Superior temporal gyrus (tissue), 1 donor: ENCODE measurements at regions not wholly inside any gene's neighbourhood (a gene's known extent, or its start where the extent isn't known, plus 50 kb on each side); places are given as distances from the start of the nearest gene placed in this dataset.
"Not testable (repeated sequence)": the region's sequence is repeated elsewhere in the genome, so short reads cannot be mapped to it uniquely, and the experiment has no call there.

Source experiments
- DNase-seq: peaks from one replicate; pipeline ENCODE4 v3.0.0-alpha.2; 2016; ENCODE audit errors: extremely low spot score

DNA sequence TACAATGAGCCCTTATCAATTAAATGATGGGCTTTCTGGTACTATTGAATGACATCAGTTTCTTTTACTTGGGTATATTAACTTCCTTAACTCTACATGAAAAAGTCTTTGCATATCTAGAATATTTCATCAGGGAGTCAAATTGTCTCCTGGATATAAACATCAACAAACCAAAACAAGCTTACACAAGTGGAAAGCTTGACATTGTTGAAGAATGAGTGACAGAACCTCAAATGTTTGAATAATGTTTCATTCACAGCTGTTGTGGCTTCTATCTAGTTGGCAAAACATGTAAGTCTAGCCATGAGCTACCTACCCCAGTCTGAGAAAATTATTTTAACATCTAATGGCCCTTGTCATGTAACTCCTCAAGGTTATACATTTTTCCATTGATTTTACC is 604.8 kb upstream of the ADAMTS5 start:
- no peak for DNase-seq

DNA sequence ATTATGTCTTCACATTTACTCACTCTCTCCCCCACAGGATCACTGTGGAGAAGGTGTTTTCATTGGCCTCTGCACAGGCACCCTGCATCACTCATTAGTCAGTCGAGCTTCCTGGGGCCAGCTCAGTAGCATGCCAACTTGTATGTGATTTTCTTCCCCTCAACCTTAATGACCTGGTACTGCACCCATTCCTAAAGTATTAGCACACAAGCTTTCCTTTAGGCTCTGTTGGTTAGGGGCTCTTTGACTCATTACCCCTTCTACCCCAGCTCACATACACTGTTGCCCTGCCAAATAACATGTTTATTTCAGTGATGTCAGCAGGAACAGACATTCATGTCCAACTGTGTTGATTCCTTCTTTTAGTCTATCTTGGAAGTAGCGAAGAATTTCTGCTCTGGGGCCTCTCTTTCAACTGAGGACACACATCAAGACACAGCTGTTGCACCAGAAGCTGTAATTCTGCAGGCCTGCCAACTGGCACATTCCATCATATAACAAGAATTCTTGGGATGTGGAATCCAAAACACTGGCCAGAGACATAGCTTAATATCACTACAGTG is 603.5 kb upstream of the ADAMTS5 start:
- no peak for DNase-seq

DNA sequence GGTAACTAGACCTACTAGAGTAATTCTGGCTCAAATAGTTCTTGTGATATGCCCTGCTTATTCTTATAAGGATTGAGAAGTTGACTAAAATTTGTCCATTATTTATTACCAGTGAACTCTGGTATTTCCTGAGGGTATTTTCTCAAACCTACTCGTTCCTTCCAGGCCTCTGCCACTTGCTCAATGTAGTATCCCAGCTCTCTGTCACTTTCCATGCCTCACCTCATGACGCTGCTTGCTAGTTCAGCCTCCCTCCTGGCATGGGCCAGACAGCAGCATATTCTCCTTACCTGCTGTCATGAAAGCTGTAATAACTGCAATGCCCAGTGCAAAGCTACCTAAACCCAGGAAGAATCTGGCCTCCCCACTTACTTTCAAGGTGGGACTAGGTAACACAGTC is 602.9 kb upstream of the ADAMTS5 start:
- DNase-seq: no peak

DNA sequence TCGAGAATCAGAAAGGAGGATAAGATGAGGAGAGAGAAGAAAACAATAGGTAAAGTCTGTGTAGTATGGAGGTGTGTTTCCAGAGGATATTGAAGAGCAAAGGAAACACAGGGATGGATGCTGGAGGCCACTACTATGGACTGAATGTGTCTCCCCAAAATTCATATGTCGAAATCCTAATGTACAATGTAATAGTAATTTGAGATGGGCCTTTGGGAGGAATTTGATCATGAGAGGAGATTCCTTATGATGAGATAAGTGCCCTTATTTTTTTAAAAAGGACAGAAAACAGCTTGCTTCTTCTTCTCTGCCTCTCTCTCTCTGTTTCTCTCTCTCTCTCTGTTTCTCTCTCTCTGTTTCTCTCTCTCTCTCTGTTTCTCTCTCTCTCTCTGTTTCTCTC is 602.2 kb upstream of the ADAMTS5 start:
- no peak for DNase-seq

DNA sequence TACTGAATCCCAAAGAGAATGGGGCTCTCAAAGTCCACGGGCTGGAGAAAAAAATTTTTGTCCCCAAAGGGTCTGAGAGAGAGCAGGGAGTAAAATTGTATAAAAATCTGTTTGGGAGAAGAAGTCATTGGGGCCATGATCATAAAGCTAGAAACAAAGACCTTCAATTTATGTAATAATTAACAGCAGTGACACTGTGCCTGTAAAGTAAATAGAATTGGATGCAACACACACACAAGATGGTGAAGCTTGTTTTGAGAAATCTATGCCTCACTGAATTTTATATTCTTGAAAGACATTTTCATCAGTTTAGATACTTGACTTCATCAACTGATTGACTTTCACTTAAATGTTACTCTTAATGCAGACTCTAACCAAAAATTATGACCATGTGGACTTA is 600.5 kb upstream of the ADAMTS5 start:
- no peak for DNase-seq

DNA sequence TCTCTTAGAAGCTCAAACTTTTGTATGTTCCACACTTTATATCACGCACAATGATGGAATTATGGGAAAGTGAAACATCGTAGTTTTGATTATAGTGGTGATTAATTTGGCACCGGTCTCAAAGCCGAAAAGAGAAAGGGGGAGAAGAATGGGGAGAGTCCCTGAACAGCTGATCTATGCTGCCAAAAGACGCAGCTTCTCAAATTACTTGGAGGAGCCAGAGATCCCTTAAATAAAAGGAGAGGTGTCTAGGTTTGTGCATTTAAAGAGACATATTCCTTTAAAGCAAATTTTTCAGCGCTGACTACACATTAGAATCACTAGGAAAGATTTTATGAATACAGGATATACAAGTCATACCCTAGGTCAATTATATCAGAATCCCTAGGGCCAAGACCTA is 599.6 kb upstream of the ADAMTS5 start:
- DNase-seq: no peak

DNA sequence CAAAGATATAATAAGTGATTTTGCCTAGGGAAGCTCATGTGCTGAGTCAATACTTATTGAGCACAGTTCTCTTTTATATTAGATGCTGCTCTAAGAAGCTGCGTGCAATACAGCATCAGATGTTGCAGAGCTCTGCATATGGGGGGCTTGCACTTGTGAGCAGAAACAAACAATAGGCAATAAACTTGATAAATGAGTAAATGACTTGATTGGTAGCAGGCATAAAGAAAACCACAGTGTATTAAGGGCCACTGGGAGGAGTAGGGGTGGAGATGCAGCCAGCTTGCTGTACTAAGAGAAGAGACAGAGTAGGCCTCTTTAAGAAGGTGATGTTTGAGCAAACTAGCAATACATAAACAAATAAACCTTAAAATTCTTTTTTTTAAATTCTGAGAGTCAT is 598.5 kb upstream of the ADAMTS5 start:
- DNase-seq: no peak

DNA sequence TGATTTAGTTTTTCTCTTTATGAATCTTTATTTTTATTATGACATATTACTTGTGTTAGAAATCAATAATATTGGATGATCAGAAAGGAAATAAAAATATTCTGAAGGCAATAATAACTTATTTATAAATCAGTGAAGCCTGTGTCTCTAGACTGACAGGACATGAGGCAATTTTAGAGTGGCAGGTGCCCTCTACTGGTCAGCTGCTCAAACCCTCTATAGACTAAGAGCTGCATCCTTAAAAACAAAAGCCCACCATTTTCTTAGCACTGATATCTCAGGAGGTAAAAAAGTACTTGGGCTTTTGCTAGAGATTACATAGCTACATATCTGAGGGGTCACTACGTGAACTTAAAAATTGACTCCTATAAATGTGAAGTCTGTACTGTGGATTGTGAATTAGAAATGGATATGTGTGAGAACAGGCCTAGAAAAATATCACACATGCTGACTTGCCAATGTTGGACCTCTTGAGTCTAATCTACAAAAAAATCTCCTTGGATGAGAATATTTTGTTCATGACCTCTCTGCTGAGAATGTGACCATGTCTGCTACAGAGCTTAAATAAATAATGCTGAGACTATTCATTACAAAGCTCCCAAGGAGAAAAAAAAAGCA is 597.9 kb upstream of the ADAMTS5 start:
- DNase-seq: peak; percentile 77

DNA sequence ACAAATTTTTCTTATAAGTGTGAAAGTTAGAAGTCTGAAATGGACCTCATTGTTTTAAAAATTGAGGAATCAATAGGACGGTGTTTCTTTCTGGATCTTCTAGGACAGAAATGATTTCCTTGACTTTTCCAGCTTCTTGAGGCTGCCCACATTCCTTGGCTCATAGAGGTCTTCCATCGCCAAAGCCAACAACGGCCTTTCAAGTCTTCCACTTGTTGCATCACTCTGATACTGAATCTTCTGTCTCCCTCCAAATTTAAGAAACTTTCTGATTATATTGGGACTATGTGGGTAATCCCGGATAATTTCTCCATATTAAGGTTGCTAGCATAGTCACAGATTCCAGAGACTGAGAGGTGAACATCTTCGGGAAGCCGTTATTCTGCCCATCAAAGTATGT is 595.4 kb upstream of the ADAMTS5 start:
- no peak for DNase-seq

DNA sequence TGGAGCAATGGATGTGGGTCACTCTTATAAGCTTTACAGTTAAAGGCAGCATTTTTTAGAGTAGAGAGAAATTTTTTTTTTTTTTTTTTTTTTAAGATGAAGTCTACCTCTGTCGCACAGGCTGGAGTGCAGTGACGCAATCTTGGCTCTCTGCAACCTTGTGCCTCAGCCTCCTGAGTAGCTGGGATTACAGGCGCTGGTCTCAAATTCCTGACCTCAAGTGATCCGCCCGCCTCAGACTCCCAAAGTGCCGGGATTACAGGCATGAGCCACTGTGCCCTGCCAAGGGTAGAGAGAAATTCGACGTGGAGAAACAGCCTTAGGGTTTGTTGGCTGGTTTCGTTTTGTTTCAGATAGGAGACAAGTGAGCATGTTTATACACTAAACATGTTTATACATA is 594.2 kb upstream of the ADAMTS5 start:
- DNase-seq: no peak

DNA sequence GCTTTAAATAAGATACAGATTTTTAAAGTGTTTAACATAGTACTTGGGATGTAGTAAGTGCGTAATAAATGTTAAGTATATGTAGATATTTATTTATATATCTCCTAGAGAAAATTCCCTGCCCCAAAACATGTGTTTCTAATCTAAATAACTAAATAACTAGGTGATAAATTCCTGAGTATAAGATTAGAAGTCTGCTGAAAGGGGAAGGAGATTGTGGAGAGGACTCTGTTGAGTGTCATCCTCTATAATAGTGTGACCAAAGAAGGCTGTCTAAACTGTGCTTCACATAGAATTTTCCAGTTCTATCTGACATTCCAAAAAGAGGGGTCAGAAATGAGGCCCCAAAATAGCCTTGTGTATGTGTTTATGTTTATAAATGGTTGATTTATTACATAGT is 590.5 kb upstream of the ADAMTS5 start:
- DNase-seq: no peak

DNA sequence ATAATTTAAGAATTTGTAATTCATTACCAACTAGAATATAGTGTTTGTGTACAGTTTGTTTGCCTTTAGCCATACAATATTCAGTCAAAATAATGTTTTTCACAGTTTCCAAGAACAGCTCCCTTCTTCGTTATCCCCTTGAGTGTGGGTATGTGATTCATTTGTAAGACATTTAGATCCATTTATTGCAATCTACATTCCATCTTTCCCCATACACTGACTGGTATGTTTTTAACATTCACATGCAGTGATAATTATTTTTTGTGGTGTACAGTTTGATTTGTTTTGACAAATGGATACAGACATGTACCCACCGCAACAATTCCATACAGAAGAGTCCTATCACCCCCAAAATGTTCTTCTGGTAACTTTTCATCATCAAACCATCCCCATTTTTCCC is 589.1 kb upstream of the ADAMTS5 start:
- DNase-seq: no peak

DNA sequence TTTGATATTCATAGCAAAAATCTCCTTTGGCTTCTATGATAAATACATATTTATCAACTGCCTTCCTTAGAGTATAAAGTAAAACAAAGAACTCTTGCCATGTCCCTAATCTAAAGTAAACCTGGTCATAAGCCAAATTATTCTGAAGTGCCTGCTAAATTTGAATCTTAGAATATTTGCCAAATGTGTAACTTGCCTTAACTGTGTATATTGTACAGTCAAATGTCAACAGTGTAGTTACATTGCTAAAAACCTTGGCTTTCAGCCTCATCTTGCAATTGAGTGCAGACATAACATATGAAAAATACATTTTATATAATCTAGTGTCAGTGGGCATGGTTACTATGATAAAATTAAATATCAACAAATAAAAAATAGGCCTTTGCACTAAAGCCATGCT is 583.4 kb upstream of the ADAMTS5 start:
- DNase-seq: no peak

DNA sequence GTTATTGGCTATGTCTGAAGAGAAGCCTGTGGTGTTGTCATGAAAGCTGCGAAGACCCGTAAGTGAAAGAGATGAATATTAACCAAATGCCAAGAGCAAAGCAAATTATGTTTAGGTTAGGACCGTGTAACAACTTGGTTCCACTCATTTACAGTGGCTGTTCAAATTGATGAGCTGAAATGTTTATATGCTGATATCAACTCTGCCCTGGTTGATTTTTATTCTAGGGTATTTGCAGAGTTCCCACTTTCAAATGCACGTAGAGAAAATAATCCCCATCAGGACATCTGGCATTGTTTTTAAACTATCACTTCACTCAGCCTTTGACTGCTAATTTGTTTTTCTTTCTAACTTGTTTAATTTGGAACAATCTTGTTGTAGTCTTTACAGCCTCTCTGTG is 581.6 kb upstream of the ADAMTS5 start:
- no peak for DNase-seq

DNA sequence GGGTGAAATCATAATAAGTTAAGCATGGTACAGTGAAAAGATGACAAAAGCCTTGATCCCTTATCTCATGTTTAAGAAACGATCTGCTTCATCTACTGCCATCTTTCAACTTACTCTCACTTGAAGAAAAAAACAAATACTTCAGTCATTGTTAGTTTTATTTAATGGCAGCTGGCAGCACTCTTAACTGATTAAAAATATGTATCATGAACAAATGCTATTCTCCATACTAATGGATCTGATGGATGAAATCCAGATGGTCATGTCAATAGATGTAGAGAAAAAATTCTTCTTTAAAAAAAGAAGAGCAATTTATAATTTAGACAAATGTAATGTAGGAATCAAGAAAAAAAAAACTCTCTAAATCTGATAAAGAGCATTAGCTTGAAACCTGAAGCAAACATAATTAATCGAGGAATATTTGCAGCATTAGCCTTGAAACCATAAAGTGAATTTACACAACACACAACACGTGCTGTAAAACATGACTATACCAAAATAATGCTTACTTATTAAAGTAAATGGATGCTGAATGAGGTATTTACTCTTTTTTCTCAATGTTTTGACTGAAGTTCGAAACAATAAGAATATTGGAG is 579.0 kb upstream of the ADAMTS5 start:
- DNase-seq: no peak

DNA sequence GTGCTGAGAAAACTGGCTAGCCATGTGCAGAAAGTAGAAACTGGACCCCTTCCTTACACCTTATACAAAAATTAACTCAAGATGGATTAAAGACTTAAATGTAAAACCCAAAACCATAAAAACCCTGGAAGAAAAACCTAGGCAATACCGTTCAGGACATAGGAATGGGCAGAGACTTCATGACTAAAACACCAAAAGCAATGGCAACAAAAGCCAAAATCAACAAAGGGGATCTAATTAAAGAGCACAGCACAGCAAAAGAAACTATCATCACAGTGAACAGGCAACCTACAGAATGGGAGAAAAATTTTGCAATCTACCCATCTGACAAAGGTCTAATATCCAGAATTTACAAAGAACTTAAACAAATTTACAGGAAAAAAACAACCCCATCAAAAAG is 575.2 kb upstream of the ADAMTS5 start:
- not testable (repeated sequence) for DNase-seq

DNA sequence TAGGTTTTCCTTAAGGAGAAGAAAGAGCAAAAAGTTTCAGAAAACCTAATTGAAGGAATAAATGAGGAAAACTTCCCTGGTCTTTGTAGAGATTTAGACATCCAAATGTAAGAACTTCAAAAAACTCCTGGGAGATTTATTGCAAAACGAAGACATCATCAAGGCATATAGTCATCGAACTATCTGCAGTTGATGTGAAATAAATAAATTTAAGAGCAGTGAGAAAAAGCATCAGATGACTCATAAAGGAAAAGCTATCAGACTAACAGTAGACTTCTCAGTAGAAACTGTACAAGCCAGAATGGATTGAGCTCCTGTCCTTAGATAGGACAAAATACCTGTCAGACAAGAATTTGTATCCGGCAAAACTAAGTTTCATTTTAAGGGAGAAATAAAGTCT is 569.4 kb upstream of the ADAMTS5 start:
- no peak for DNase-seq

DNA sequence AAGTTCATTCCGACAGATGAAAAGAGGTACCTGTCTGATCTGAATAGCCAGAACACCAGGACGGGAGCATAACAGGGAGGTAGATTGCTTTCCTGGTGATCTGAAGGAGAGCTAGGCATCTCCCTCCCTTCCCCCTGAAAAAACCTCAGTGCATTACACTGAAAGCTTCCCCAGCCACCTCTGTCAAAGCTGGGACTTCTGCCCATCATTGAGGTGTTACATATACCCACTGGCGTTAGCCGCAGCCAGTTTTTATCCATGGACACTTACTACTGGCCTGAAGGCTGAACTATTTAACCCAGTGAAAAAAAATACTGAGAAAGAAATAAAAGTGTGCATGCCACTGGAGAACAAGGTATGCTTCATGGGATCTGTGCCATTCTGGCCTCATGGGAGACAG is 568.3 kb upstream of the ADAMTS5 start:
- DNase-seq: no peak

DNA sequence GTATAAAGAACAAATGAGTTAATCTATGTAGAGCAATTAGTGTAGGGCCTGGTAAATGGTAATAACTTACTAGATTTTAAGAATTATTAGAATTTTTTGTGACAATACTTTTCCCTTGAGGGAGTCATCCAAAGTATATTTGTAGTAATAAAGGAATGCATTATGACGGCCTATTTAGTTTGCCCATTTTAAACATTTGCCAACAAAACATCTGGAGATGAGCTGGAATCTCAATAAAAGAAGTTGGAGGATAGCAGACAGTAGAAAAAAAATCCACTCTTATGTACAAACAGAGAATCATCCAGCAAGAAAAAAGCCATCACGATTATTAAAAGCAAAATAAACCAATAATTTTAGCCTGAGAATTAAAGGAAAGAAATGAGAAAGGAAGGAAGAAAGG is 567.3 kb upstream of the ADAMTS5 start:
- no peak for DNase-seq

DNA sequence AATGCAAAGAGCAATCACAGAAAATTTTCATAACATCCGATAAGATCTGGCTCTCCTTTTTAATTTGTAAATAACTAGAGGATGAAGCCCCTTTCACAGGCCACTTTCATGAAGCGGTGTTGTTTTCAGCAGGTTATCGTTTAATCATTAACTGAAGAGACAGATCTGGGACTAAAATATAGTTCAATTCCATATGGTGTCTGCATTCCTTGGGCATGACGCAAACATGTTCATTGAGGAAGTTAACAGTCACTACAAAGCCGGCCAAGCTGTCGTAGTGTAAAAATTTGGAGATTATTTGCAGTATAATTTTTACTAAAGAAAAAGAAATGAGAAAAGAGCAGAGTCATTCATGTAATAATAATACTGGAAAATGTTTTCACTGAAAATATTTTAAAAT is 565.2 kb upstream of the ADAMTS5 start:
- no peak for DNase-seq

DNA sequence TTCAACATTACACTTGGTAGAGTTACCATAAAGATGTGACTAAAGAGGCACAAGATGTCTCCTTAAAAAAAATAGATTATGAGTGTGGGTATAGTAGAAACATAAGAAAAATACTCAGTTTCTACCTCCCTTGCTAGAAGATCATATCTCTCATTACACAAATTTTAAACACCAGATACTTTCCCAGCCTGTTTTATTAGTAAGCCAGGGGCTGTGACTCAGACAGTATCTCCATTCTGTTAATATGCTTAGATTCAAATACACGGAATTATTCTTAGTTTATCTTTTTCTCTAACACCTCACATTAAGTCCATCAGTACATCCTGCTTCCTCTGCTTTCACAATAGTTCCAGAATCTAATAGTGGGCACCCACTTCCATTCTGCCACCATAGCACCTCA is 561.8 kb upstream of the ADAMTS5 start:
- no peak for DNase-seq

DNA sequence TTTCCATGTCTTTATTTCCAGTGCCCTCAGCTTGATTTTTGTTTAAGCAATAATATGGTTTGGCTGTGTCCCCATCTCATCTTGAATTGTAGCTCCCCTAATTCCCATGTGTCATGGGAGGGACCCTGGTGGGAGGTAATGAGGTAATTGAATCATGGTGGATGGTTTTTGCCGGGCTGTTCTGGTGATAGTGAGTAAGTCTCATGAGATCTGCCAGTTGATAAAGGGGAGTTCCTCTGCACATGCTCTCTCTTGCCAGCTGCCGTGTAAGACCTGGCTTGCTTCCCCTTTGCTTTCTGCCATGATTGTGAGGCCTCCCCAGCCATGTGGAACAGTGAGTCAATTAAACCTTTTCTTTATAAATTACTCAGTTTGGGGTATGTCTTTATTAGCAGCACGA is 559.6 kb upstream of the ADAMTS5 start:
- no peak for DNase-seq

DNA sequence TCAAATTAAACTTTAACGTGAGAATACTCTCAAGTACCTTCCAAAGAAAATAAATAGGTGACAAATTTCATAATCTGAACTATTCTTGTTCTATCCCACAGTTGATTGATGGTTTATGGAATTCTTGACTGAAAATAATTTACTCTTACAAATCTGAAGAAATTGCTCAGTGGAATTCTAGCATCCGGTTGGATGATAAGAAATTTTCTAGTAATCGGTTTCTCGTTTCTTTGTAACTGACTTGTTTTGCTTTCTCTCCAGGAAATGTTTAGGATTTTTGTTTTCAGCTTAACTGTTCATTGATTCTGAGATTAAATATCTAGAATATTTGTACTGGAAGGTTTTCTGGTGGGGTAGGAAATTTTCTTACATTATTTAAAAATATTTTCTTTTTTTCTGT is 558.9 kb upstream of the ADAMTS5 start:
- no peak for DNase-seq

DNA sequence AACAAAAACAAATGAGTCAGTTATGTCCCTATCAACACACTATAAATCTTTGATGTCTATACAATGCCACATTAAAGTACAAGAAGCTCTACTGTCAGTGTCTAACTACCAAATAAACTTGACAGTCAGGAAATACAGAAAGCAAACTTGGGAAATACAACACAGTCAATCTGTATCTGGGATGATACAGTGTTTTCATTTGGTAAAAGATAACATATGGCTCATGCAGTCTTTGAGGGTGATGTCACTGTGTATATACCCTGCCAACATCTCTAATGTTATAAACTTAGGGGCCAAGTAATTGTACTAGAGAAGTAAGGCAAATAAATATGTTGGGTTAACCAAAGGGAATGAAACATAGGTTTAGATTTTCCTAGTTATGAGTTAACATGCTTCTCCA is 552.5 kb upstream of the ADAMTS5 start:
- no peak for DNase-seq
